ENCODE measurements at regions not wholly inside any gene's neighbourhood (a gene's known extent, or its start where the extent isn't known, plus 50 kb on each side); places are given as distances from the start of the nearest gene placed in this dataset.

GRCh38 chr5:106737111-106737510 lies 933.6 kb downstream of the EFNA5 start:
- Histone ChIP-seq H3K4me2 (ENCODE audit: low read length) (no peak overlapping the region), H4K20me1 (ENCODE audit: insufficient read depth) (no peaks in the 10 kb centered on the region), H3K27ac (ENCODE audit: low read depth, low read length) (no peak overlapping the region), H3K9ac (ENCODE audit: low read length) (no peak overlapping the region), H3K79me2 (ENCODE audit: insufficient read depth, low read length) (no peaks in the 10 kb centered on the region), H3K36me3 (ENCODE audit: control insufficient read depth in 1 of 2, insufficient read depth in 2 of 2, low read length in 2 of 2) (no peaks in the 10 kb centered on the region), H3K9me3 (ENCODE audit: control insufficient read depth in 1 of 2, insufficient read depth in 1 of 2, low read depth in 1 of 2, low read length in 2 of 2) (no peaks in the 10 kb centered on the region), H3K27me3 (ENCODE audit: insufficient read depth, low read length) (no peaks in the 10 kb centered on the region), H2AFZ (ENCODE audit: low read depth, low read length, poor library complexity, severe bottlenecking) (no peak overlapping the region), H3K9me2 (ENCODE audit: insufficient read depth) (no peaks in the 10 kb centered on the region), H3K4me1 (ENCODE audit: control insufficient read depth in 1 of 2, insufficient read depth in 2 of 2, low read length in 2 of 2) (no peaks in the 10 kb centered on the region), H3K4me3 (replicated peaks in 1 of 2; ENCODE audit: low read depth in 1 of 2, low read length in 2 of 2) (no peak overlapping the region)
- BruUV-seq (replicated peaks), result no TSS peak
- POLR2A ChIA-PET, result no interaction called here
- RAD21 ChIA-PET (ENCODE audit: low non-redundant PET in 1 of 2, low total read pairs in 2 of 2, uncharacterized antibody in 2 of 2, unreplicated experiment in 2 of 2), result no interaction called here
- TF ChIP-seq POLR2AphosphoS5 (IDR thresholded peaks at IDR 0.05; ENCODE audit: low read depth, low read length) (no peak), TCF7L2 (IDR thresholded peaks at IDR 0.05; ENCODE audit: borderline replicate concordance, extremely low read depth, insufficient read depth, insufficient read length) (no peak), RAD21 (IDR thresholded peaks at IDR 0.05; ENCODE audit: low read depth) (no peak), SIN3A (IDR thresholded peaks at IDR 0.05; ENCODE audit: low read depth) (no peak), CEBPB (IDR thresholded peaks at IDR 0.05; ENCODE audit: low read depth) (no peak), SP1 (IDR thresholded peaks at IDR 0.05; ENCODE audit: low read depth) (no peak), REST (IDR thresholded peaks at IDR 0.05; ENCODE audit: low read depth) (no peak), POLR2A (IDR thresholded peaks at IDR 0.05; ENCODE audit: borderline replicate concordance, extremely low read depth, insufficient read depth, insufficient read length) (no peak), EGR1 (IDR thresholded peaks at IDR 0.05; ENCODE audit: low read depth) (no peak), EZH2 (IDR thresholded peaks at IDR 0.05) (no peak), ZBTB33 (IDR thresholded peaks at IDR 0.05; ENCODE audit: extremely low read depth, insufficient replicate concordance, low read length) (no peak), CBX3 (IDR thresholded peaks at IDR 0.05; ENCODE audit: low read depth) (no peak), SRF (IDR thresholded peaks at IDR 0.05; ENCODE audit: low read depth) (no peak), YY1 (IDR thresholded peaks at IDR 0.05; ENCODE audit: extremely low read depth, insufficient replicate concordance, low read depth, low read length) (no peak), ATF3 (IDR thresholded peaks at IDR 0.05) (no peak), MAX (IDR thresholded peaks at IDR 0.05) (no peak)
- CTCF ChIA-PET, result no interaction called here
- DNase-seq (ENCODE audit: low read depth, low spot score), result no peak
- intact Hi-C loops (cut with micrococcal nuclease), result loop anchor here (5.0 kb wide), 1 partner anchor 895 kb away; no protein-coding TSS in a partner anchor
- no peak for ATAC-seq

Measured in HCT116 (cell line).